Adipocyte (in vitro differentiated cells): ENCODE measurements at regions not wholly inside any gene's neighbourhood (a gene's known extent, or its start where the extent isn't known, plus 50 kb on each side); places are given as distances from the start of the nearest gene placed in this dataset.

Experiments used
- DNase-seq: peaks from one replicate; pipeline ENCODE4 v3.0.0-alpha.2; 2015; ENCODE audit warnings: low read depth
- H3K27me3 ChIP-seq: replicated peaks from 2 replicates; pipeline ENCODE4 v1.7.0; 2013; ENCODE audit warnings: mild to moderate bottlenecking, low read length, moderate library complexity; ENCODE audit not compliant: control insufficient read depth, insufficient read depth
- H3K36me3 ChIP-seq: 2 replicates; pipeline ENCODE4 v1.7.0; 2013; ENCODE audit warnings: low read length, mild to moderate bottlenecking, moderate library complexity; ENCODE audit not compliant: control insufficient read depth, insufficient read depth, severe bottlenecking
- H3K4me1 ChIP-seq: 2 replicates; pipeline ENCODE4 v1.7.0; 2013; ENCODE audit warnings: mild to moderate bottlenecking, low read length, moderate library complexity; ENCODE audit not compliant: control insufficient read depth, insufficient read depth
- H3K4me3 ChIP-seq: 2 replicates; pipeline ENCODE4 v1.7.0; 2013; ENCODE audit warnings: mild to moderate bottlenecking, low read length, moderate library complexity
- H3K9ac ChIP-seq: 2 replicates; pipeline ENCODE4 v1.7.0; 2013; ENCODE audit warnings: mild to moderate bottlenecking, low read length, moderate library complexity
- H3K9me3 ChIP-seq: 2 replicates; pipeline ENCODE4 v1.7.0; 2013; ENCODE audit warnings: mild to moderate bottlenecking, low read length, moderate library complexity; ENCODE audit not compliant: control insufficient read depth

DNA sequence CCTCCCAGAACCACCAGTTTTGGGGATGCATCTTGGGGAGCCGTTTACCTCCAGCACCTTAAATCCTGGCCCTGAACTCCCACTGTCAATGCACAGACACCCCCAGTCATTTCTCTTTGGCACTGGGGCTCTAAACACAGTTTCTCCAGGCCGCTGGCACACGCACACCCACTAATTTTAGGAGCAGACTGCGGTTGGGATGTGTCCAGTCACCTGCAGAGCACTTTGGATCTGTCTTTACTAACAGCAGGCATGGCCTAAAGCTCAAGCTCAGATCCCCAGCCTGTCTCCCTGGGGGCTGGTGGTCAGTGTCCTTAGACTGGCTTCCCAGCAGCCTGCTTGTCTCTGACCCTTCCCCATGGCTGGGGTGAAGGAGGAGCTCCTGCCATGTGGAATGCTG lies 49.9 kb downstream of the SYNE3 start:
- no peak overlapping the region for H3K9ac ChIP-seq
- H3K4me3 ChIP-seq, result no peak overlapping the region
- H3K27me3 ChIP-seq, result no peaks in the 10 kb centered on the region
- peaks cover 51% of the 10 kb centered on the region for H3K4me1 ChIP-seq
- DNase-seq, result no peak
- peaks cover 76% of the 10 kb centered on the region for H3K36me3 ChIP-seq
- no peaks in the 10 kb centered on the region for H3K9me3 ChIP-seq

- Histone ChIP-seq H3K36me3 (peaks cover 82% of the 10 kb centered on the region), H3K9me3 (no peaks in the 10 kb centered on the region), H3K4me3 (no peak overlapping the region), H3K4me1 (peaks cover 50% of the 10 kb centered on the region), H3K27me3 (no peaks in the 10 kb centered on the region), H3K9ac (no peak overlapping the region)
- no peak for DNase-seq
Observed at GRCh38 chr14:95465936-95466335, 50.5 kb downstream of the SYNE3 start.

DNA sequence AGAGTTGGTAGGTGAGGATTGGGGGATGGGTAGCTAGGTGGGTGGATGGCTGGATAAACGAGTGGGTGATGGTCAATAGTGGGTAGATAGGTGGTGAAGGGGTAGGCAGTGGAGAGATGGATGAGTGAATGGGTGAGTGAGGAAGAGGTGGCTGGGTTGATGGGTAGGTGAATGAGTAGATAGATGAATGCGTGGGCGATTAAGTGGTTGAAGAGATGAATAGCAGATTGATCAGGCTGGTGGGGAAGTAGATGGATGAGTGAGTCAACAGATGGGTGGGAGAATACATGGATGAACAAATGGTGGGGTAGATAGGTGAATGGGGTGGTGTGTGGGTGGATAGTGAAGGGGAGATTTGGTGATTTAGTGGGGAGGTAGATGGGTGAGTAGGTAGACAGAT lies 51.1 kb downstream of the SYNE3 start:
- no peak for DNase-seq
- Histone ChIP-seq H3K9me3 (no peaks in the 10 kb centered on the region), H3K4me1 (peaks cover 49% of the 10 kb centered on the region), H3K27me3 (no peaks in the 10 kb centered on the region), H3K36me3 (peaks cover 87% of the 10 kb centered on the region), H3K9ac (no peak overlapping the region), H3K4me3 (no peak overlapping the region)

GRCh38 chr14:95464514-95464913 lies 51.9 kb downstream of the SYNE3 start:
- DNase-seq, result no peak
- peak overlapping the region; percentile 54 for H3K9ac ChIP-seq
- peaks cover 45% of the 10 kb centered on the region for H3K4me1 ChIP-seq
- no peaks in the 10 kb centered on the region for H3K27me3 ChIP-seq
- peaks cover 88% of the 10 kb centered on the region for H3K36me3 ChIP-seq
- no peaks in the 10 kb centered on the region for H3K9me3 ChIP-seq
- no peak overlapping the region for H3K4me3 ChIP-seq

GRCh38 chr14:95464103-95464502 lies 52.3 kb downstream of the SYNE3 start:
- peaks cover 91% of the 10 kb centered on the region for H3K36me3 ChIP-seq
- peaks cover 41% of the 10 kb centered on the region for H3K4me1 ChIP-seq
- DNase-seq, result no peak
- H3K9ac ChIP-seq, result peak overlapping the region; percentile 54
- H3K27me3 ChIP-seq, result no peaks in the 10 kb centered on the region
- no peaks in the 10 kb centered on the region for H3K9me3 ChIP-seq
- H3K4me3 ChIP-seq, result no peak overlapping the region

DNA sequence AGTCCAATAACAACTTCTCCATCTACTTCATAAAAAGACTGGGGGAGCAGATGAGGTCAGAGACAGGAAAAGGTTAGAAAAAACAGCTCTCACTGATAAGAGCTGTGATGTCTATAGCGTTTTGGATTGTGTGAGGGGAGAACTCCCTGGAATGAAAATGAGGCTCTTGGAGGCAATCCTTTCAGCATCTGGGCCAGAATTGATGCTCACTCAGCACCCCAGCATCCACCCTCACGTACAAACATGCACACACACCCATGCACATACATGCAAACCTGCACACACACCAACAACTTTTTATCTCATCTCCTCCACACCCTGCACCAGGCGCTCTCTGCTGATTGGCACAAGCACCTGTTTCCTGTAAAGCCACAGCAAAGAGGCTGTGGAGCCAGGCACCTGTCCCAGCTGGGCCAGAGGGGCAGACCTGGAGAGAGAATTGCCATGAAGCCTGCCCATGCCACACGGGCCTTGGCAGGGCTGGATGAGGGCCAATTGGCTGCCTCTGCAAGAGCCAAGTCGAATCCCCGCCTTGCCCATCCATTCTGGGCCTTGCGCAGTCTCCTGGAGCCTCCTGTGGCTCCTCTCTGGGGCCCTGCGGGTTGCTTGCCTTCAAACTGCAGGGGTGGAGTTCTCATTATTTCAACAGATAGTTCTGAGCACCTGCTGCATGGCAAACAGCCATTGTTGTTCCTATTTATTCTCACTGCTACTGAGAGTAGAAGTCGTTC lies 53.1 kb downstream of the SYNE3 start:
- Histone ChIP-seq H3K27me3 (no peaks in the 10 kb centered on the region), H3K36me3 (peaks cover 86% of the 10 kb centered on the region), H3K4me3 (no peak overlapping the region), H3K9me3 (no peaks in the 10 kb centered on the region), H3K4me1 (peaks cover 35% of the 10 kb centered on the region), H3K9ac (no peak overlapping the region)
- DNase-seq, result no peak

DNA sequence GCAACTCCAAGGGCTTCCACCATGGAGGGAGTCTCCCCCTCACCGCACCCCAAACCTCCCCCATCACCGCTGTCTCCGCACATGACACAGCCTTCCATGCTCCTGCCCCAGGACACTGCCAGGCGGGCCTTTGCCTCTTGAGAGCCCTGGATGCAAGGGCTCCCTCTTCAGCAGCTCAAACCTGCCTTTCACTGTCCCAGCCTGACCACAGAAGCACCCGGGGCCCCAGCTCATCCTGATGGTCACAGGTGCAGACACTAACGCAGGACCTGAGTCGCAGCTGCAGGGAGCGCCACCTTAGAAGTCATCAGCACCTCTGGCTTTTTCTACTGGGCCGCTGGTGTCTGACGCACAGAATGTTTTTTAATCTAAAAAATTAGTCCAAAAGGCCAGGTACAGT lies 54.0 kb downstream of the SYNE3 start:
- no peak overlapping the region for H3K9ac ChIP-seq
- H3K9me3 ChIP-seq, result no peaks in the 10 kb centered on the region
- H3K27me3 ChIP-seq, result no peaks in the 10 kb centered on the region
- DNase-seq, result no peak
- H3K4me3 ChIP-seq, result no peak overlapping the region
- H3K4me1 ChIP-seq, result peaks cover 36% of the 10 kb centered on the region
- peaks cover 77% of the 10 kb centered on the region for H3K36me3 ChIP-seq

- no peaks in the 10 kb centered on the region for H3K27me3 ChIP-seq
- DNase-seq, result peak; percentile 54
Observed at GRCh38 chr14:95460647-95461478, 55.6 kb downstream of the SYNE3 start.

DNA sequence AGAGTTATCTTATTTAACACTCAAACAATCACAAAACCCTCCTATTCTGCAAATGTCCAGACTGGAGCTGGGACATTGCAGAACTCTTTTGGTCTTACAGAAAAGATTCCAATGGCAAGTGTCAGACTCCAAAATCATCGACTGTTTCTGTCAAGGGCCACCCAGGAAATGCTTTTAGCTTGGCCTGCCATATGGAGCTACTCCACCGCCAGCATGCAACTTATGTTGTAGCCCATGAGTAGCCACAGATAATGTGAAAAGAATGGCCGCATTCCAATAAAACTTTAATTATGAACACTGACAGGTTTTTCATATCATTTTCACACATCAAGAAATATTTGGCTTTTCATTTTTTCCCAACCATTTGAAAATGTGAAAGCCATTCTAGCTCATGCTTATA lies 57.5 kb downstream of the SYNE3 start:
- H3K4me1 ChIP-seq, result peaks cover 27% of the 10 kb centered on the region
- no peaks in the 10 kb centered on the region for H3K27me3 ChIP-seq
- no peak overlapping the region for H3K4me3 ChIP-seq
- H3K36me3 ChIP-seq, result peaks cover 72% of the 10 kb centered on the region
- no peak for DNase-seq
- no peaks in the 10 kb centered on the region for H3K9me3 ChIP-seq
- no peak overlapping the region for H3K9ac ChIP-seq

More at GRCh38 chr14:95460647-95461478, 55.6 kb downstream of the SYNE3 start:
- H3K4me1 ChIP-seq, result peaks cover 40% of the 10 kb centered on the region
- H3K36me3 ChIP-seq, result peaks cover 71% of the 10 kb centered on the region
- no peaks in the 10 kb centered on the region for H3K9me3 ChIP-seq
- no peak overlapping the region for H3K4me3 ChIP-seq
- peak overlapping the region; percentile 4 for H3K9ac ChIP-seq

GRCh38 chr14:95458459-95458858 lies 58.0 kb downstream of the SYNE3 start:
- Histone ChIP-seq H3K9me3 (no peaks in the 10 kb centered on the region), H3K4me3 (no peak overlapping the region), H3K36me3 (peaks cover 75% of the 10 kb centered on the region), H3K9ac (no peak overlapping the region), H3K4me1 (peaks cover 23% of the 10 kb centered on the region), H3K27me3 (no peaks in the 10 kb centered on the region)
- no peak for DNase-seq

DNA sequence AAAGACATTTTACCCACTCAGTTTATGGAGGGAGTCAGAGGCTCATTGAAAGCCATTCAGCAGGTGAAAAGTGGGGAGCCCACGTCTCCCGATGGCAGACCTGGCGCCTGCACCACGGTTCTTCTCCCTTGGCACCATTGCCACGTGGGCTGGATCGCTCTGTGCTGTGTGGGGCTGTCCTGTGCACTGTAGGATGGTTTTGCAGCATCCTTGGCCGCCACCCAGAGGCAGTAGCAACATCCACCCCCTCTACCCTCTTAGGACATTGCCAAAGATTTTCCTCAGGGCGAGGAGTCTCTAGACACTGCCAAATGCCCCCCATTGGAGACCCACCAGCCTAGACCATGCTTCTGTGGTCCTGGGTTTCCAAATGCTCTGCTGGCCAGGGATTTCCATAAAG lies 60.2 kb downstream of the SYNE3 start:
- Histone ChIP-seq H3K4me1 (peaks cover 20% of the 10 kb centered on the region), H3K9ac (no peak overlapping the region), H3K4me3 (no peak overlapping the region), H3K27me3 (no peaks in the 10 kb centered on the region), H3K36me3 (peaks cover 77% of the 10 kb centered on the region), H3K9me3 (no peaks in the 10 kb centered on the region)
- DNase-seq, result no peak
